ENCODE measurements at regions not wholly inside any gene's neighbourhood (a gene's known extent, or its start where the extent isn't known, plus 50 kb on each side); places are given as distances from the start of the nearest gene placed in this dataset.

DNA sequence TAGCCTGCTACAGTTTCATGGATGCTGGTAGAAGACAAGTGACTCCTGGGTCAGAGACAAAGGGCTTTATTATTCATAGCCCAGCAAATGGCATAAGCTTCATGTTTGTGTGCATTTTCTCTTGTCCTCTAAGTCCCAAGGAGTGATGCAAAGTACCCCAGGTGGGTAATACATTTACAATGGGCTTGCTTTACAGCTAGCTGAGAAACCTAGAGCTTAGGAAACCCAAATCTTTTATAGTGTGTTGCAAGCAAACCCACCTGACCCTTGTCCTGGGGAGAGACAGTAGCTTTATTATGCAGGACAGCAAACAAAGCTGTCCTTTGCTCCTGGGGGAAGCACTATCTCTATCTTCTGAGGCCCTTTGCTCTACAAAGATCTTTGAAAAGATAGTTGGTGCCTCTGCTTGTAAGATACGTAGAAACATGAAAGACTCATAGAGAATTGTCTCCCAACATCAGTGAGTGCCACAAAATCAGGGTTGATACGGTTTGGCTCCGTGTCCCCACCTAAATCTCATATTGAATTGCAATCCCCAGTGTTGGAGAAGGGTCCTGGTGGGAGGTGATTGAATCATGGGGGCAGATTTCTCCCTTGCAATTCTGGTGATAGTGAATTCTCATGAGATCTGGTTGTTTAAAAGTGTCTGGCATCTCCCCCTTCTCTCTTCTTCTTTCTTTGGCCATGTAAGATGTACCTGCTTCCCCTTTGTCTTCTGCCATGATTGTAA, 315.8 kb upstream of the USP24 start:
- WGBS (ENCODE audit: insufficient coverage), result 80% methylated on average over 2 of the region's 3 CpGs

DNA sequence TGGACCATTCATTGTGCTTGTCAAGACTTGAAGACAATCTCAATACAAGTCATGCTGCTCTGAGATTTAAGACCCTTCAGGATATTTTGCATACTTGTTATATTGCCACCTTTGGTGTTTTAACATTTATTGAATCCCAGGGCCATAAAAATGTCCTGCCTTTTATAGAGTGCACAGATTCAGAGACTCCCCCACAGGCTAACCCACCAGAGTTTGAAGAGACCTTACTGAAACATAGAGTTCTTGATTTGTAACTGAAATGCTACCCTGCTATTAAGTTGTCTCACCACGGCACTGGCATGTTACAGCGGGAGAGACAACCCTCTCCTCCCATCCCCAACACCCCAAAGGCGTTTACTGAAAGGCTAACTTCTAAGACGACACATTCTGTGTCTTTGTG, 313.9 kb upstream of the USP24 start:
- H3K27me3 ChIP-seq (ENCODE audit: control insufficient read depth, insufficient read depth, low read length), result no peaks in the 10 kb centered on the region
- H3K36me3 ChIP-seq (ENCODE audit: control insufficient read depth, insufficient read depth, low read length), result no peaks in the 10 kb centered on the region
- H3K27ac Mint-ChIP-seq, result no peak overlapping the region
- H3K4me1 ChIP-seq (ENCODE audit: control insufficient read depth, insufficient read depth, low read length), result peaks cover 4% of the 10 kb centered on the region
- peaks cover 20 to 22% of the 10 kb centered on the region in 2 donors for H3K4me1 Mint-ChIP-seq
- DNase-seq, result no peak
- intact Hi-C loops (cut with micrococcal nuclease), result no loop called here
- H3K36me3 Mint-ChIP-seq, result no peaks in the 10 kb centered on the region
- 89% methylated on average over 3 of the region's 4 CpGs for WGBS (ENCODE audit: insufficient coverage)
- no peak overlapping the region for H3K27ac ChIP-seq (ENCODE audit: low read length)
- no peaks in the 10 kb centered on the region for H3K9me3 Mint-ChIP-seq
- no peak overlapping the region for H3K4me3 ChIP-seq (ENCODE audit: low read length)
- peak overlapping the region; percentile 53 for H3K4me3 Mint-ChIP-seq
- TF ChIP-seq, protein P1, sequence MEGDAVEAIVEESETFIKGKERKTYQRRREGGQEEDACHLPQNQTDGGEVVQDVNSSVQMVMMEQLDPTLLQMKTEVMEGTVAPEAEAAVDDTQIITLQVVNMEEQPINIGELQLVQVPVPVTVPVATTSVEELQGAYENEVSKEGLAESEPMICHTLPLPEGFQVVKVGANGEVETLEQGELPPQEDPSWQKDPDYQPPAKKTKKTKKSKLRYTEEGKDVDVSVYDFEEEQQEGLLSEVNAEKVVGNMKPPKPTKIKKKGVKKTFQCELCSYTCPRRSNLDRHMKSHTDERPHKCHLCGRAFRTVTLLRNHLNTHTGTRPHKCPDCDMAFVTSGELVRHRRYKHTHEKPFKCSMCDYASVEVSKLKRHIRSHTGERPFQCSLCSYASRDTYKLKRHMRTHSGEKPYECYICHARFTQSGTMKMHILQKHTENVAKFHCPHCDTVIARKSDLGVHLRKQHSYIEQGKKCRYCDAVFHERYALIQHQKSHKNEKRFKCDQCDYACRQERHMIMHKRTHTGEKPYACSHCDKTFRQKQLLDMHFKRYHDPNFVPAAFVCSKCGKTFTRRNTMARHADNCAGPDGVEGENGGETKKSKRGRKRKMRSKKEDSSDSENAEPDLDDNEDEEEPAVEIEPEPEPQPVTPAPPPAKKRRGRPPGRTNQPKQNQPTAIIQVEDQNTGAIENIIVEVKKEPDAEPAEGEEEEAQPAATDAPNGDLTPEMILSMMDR (IDR thresholded peaks at IDR 0.05), result no peak
- no peak for ATAC-seq
- H3K27me3 Mint-ChIP-seq (ENCODE audit: low read depth in 2 of 2), result peaks cover 0 to 2% of the 10 kb centered on the region in 2 donors
- no peaks in the 10 kb centered on the region for H3K9me3 ChIP-seq (ENCODE audit: control insufficient read depth, insufficient read depth, low read length)

More for the DNA sequence above, 315.8 kb upstream of the USP24 start:
- H3K9me3 Mint-ChIP-seq, result no peaks in the 10 kb centered on the region
- TF ChIP-seq, protein P1 (IDR thresholded peaks at IDR 0.05), result no peak
- intact Hi-C loops (cut with micrococcal nuclease), result no loop called here
- Histone ChIP-seq H3K4me1 (ENCODE audit: control insufficient read depth, insufficient read depth, low read length) (peaks cover 4% of the 10 kb centered on the region), H3K4me3 (ENCODE audit: low read length) (no peak overlapping the region), H3K9me3 (ENCODE audit: control insufficient read depth, insufficient read depth, low read length) (no peaks in the 10 kb centered on the region), H3K27ac (ENCODE audit: low read length) (no peak overlapping the region), H3K36me3 (ENCODE audit: control insufficient read depth, insufficient read depth, low read length) (no peaks in the 10 kb centered on the region), H3K27me3 (ENCODE audit: control insufficient read depth, insufficient read depth, low read length) (no peaks in the 10 kb centered on the region)
- DNase-seq, result no peak
- H3K27ac Mint-ChIP-seq, result no peak overlapping the region
- no peak for ATAC-seq
- peaks cover 0 to 2% of the 10 kb centered on the region in 2 donors for H3K27me3 Mint-ChIP-seq (ENCODE audit: low read depth in 2 of 2)
- no peak overlapping the region for H3K4me3 Mint-ChIP-seq
- no peaks in the 10 kb centered on the region for H3K36me3 Mint-ChIP-seq
- peaks cover 30 to 32% of the 10 kb centered on the region in 2 donors for H3K4me1 Mint-ChIP-seq

DNA sequence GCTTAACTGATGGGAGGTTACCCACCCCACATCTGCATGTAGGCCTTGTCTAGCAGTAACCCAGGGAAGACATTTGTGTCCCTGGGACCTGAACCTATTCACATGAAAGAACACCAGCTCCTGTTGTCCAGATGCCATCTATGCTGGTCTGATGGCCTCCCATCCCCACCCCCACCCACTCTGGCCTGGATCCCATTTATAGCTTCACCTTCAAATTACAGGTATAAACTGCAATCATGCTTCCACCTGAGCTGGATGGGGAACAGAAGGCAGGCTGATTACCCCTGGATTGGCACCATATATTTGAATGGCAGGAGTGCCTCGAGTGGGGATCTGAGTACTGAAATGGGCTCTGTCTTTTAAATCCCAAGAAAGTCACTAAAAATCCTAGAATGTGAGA, 312.7 kb upstream of the USP24 start:
- Mint-ChIP-seq H3K4me1 (peaks cover 20 to 22% of the 10 kb centered on the region in 2 donors), H3K9me3 (no peaks in the 10 kb centered on the region), H3K27ac (peak overlapping the region in 1 of 2 donors; percentile 36), H3K36me3 (no peaks in the 10 kb centered on the region), H3K27me3 (ENCODE audit: low read depth in 2 of 2) (peaks cover 0 to 6% of the 10 kb centered on the region in 2 donors), H3K4me3 (peak overlapping the region; percentile 41)
- H3K27ac ChIP-seq (ENCODE audit: low read length), result no peak overlapping the region
- no peaks in the 10 kb centered on the region for H3K27me3 ChIP-seq (ENCODE audit: control insufficient read depth, insufficient read depth, low read length)
- intact Hi-C loops (cut with micrococcal nuclease), result no loop called here
- DNase-seq, result no peak
- H3K9me3 ChIP-seq (ENCODE audit: control insufficient read depth, insufficient read depth, low read length), result no peaks in the 10 kb centered on the region
- peaks cover 4% of the 10 kb centered on the region for H3K4me1 ChIP-seq (ENCODE audit: control insufficient read depth, insufficient read depth, low read length)
- TF ChIP-seq, protein P1 (IDR thresholded peaks at IDR 0.05), result no peak
- no peak overlapping the region for H3K4me3 ChIP-seq (ENCODE audit: low read length)
- no peak for ATAC-seq
- H3K36me3 ChIP-seq (ENCODE audit: control insufficient read depth, insufficient read depth, low read length), result no peaks in the 10 kb centered on the region
- WGBS (ENCODE audit: insufficient coverage), result 56% methylated on average over 1 of the region's 1 CpG

DNA sequence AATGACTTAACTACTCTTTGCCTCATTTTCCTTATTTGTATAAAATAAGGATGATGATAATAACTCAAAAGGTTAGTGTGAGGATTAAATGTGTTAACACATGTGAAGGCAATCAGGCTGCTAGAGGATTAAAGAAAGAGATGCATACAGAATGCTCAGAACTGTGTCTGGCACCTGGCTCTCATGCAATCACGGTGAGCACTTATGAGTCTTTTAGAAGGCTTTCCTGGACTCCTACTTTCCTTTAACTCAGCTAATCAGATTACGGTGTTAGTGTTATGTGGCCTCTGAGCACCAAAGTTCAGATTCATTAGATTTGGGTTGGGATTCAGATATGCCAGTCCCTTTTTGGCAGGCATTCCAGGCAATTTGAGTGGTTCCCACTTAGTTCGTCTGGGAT, 311.6 kb upstream of the USP24 start:
- H3K4me3 Mint-ChIP-seq, result no peak overlapping the region
- H3K4me1 Mint-ChIP-seq, result peaks cover 20 to 22% of the 10 kb centered on the region in 2 donors
- 90% methylated on average over 3 of the region's 3 CpGs for WGBS (ENCODE audit: insufficient coverage)
- H3K27ac Mint-ChIP-seq, result no peak overlapping the region
- Histone ChIP-seq H3K27me3 (ENCODE audit: control insufficient read depth, insufficient read depth, low read length) (no peaks in the 10 kb centered on the region), H3K9me3 (ENCODE audit: control insufficient read depth, insufficient read depth, low read length) (no peaks in the 10 kb centered on the region), H3K4me3 (ENCODE audit: low read length) (no peak overlapping the region), H3K27ac (ENCODE audit: low read length) (no peak overlapping the region), H3K36me3 (ENCODE audit: control insufficient read depth, insufficient read depth, low read length) (no peaks in the 10 kb centered on the region), H3K4me1 (ENCODE audit: control insufficient read depth, insufficient read depth, low read length) (peaks cover 4% of the 10 kb centered on the region)
- H3K36me3 Mint-ChIP-seq, result no peaks in the 10 kb centered on the region
- H3K27me3 Mint-ChIP-seq (ENCODE audit: low read depth in 2 of 2), result peaks cover 0 to 6% of the 10 kb centered on the region in 2 donors
- DNase-seq (no peak), ATAC-seq (no peak)
- intact Hi-C loops (cut with micrococcal nuclease), result no loop called here
- H3K9me3 Mint-ChIP-seq, result no peaks in the 10 kb centered on the region
- TF ChIP-seq, protein P1 (IDR thresholded peaks at IDR 0.05), result no peak
